OCI-LY1 (cell line): ENCODE measurements at regions not wholly inside any gene's neighbourhood (a gene's known extent, or its start where the extent isn't known, plus 50 kb on each side); places are given as distances from the start of the nearest gene placed in this dataset.
A peak's percentile ranks its signal among the peaks of the same experiment; 100 is the strongest.

Experiments used
- H2AFZ ChIP-seq: fragments of 200-600 bp; sonication (generic), shearing (Covaris generic); 2 replicates; pipeline ENCODE4 v1.6.0; 2014; ENCODE audit warnings: antibody characterized with exemption, mild to moderate bottlenecking, low read length
- H3F3A ChIP-seq: fragments of 200-600 bp; sonication (generic), shearing (Covaris generic); 2 replicates; pipeline ENCODE4 v1.6.0; 2014; ENCODE audit warnings: mild to moderate bottlenecking, antibody characterized with exemption, low read length, moderate library complexity; ENCODE audit not compliant: insufficient read depth
- H3K27ac ChIP-seq: fragments of 200-600 bp; sonication (generic); 2 replicates; pipeline ENCODE4 v1.5.1; 2014; ENCODE audit warnings: low read length, mixed run types, mild to moderate bottlenecking, low read depth; ENCODE audit not compliant: poor library complexity, severe bottlenecking
- H3K27me3 ChIP-seq: fragments of 200-600 bp; sonication (generic); 2 replicates; pipeline ENCODE4 v1.6.0; 2014; ENCODE audit warnings: antibody characterized with exemption, mild to moderate bottlenecking, low read length, moderate library complexity; ENCODE audit not compliant: insufficient read depth
- H3K36me3 ChIP-seq: fragments of 200-600 bp; sonication (generic); 2 replicates; pipeline ENCODE4 v1.6.1; 2014; ENCODE audit warnings: mild to moderate bottlenecking, antibody characterized with exemption, low read length, moderate library complexity, mixed read lengths; ENCODE audit not compliant: insufficient read depth
- H3K4me1 ChIP-seq: fragments of 200-600 bp; sonication (generic); 2 replicates; pipeline ENCODE4 v1.5.1; 2014; ENCODE audit warnings: mild to moderate bottlenecking, low read length, moderate library complexity; ENCODE audit not compliant: insufficient read depth, severe bottlenecking
- H3K4me2 ChIP-seq: fragments of 200-600 bp; sonication (generic), shearing (Covaris generic); 2 replicates; pipeline ENCODE4 v1.6.1; 2014; ENCODE audit warnings: low read length
- H3K4me3 ChIP-seq: fragments of 200-600 bp; sonication (generic); 2 replicates; pipeline ENCODE4 v1.5.1; 2014; ENCODE audit warnings: low read length, low read depth, mild to moderate bottlenecking, mixed read lengths; ENCODE audit not compliant: poor library complexity, severe bottlenecking
- H3K79me2 ChIP-seq: fragments of 200-600 bp; shearing (Covaris generic); 2 replicates; pipeline ENCODE4 v1.6.1; 2016; ENCODE audit warnings: mixed run types, low read length, mixed read lengths; ENCODE audit not compliant: insufficient read depth
- H3K9ac ChIP-seq: fragments of 200-600 bp; sonication (generic), shearing (Covaris generic); 2 replicates; pipeline ENCODE4 v1.6.1; 2014; ENCODE audit warnings: mild to moderate bottlenecking, low read length, mixed read lengths
- H3K9me2 ChIP-seq: fragments of 200-600 bp; sonication (generic), shearing (Covaris generic); 2 replicates; pipeline ENCODE4 v1.6.1; 2014; ENCODE audit warnings: low read depth, mild to moderate bottlenecking, low read length, mixed read lengths
- H3K9me3 ChIP-seq: fragments of 200-600 bp; shearing (Covaris generic); 2 replicates; pipeline ENCODE4 v1.6.1; 2014; ENCODE audit warnings: low read length, mixed read lengths
- H4K20me1 ChIP-seq: fragments of 200-600 bp; sonication (generic), shearing (Covaris generic); 2 replicates; pipeline ENCODE4 v1.6.0; 2016; ENCODE audit warnings: mild to moderate bottlenecking, low read length; ENCODE audit not compliant: insufficient read depth
- CTCF ChIP-seq: fragments of 200-600 bp; sonication (generic), shearing (Covaris generic); IDR thresholded peaks from 2 replicates; pipeline ENCODE4 v1.5.1; 2017; ENCODE audit warnings: mild to moderate bottlenecking, antibody characterized with exemption, low read length, moderate library complexity, mixed read lengths
- EZH2 ChIP-seq: fragments of 200-600 bp; sonication (generic), shearing (Covaris generic); IDR thresholded peaks from 2 replicates; pipeline ENCODE4 v1.8.0; 2017; ENCODE audit warnings: borderline replicate concordance, mixed run types, mild to moderate bottlenecking, antibody characterized with exemption, low read length, moderate library complexity, mixed read lengths

- Histone ChIP-seq H3F3A (no peaks in the 10 kb centered on the region), H3K9ac (no peak overlapping the region), H2AFZ (no peak overlapping the region)
Observed at GRCh38 chr4:187157380-187157958, 433.8 kb upstream of the FAT1 start.

GRCh38 chr4:187158003-187158402 lies 434.3 kb upstream of the FAT1 start:
- no peaks in the 10 kb centered on the region for H3K9me2 ChIP-seq
- no peak for TF ChIP-seq CTCF
- no peak for TF ChIP-seq EZH2
- 0 out of 2 replicates have a peak overlapping the region, but pooled peaks have one; percentile 74 for H2AFZ ChIP-seq

More at GRCh38 chr4:187157380-187157958, 433.8 kb upstream of the FAT1 start:
- no peaks in the 10 kb centered on the region for H3K9me2 ChIP-seq
- no peaks in the 10 kb centered on the region for H3K36me3 ChIP-seq
- H3K27ac ChIP-seq = no peak overlapping the region
- H3K4me1 ChIP-seq = peaks cover 38% of the 10 kb centered on the region
- no peaks in the 10 kb centered on the region for H3K27me3 ChIP-seq
- H3K4me3 ChIP-seq = no peak overlapping the region
- TF ChIP-seq CTCF (no peak), EZH2 (no peak)
- H3K79me2 ChIP-seq = no peaks in the 10 kb centered on the region
- no peak overlapping the region for H3K4me2 ChIP-seq
- no peaks in the 10 kb centered on the region for H4K20me1 ChIP-seq
- no peaks in the 10 kb centered on the region for H3K9me3 ChIP-seq

DNA sequence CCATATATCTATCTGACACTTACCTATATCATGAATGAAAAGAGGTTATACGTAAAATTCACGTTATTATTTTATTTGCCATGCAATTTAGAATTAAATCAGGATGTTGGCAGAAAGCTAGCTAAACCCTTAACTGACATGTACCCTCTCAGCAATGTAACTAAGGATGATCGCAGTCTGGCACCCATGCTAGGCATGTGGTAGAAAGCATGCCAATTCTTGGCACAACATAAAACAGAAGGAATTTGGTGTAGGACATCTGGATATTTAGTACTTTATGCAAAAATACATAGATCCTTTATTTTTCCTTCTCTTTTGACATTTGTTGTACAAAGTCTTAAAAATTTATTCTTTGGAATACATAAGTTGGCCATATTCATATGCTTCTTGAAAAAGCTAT lies 436.8 kb upstream of the FAT1 start:
- Histone ChIP-seq H2AFZ (no peak overlapping the region), H3K27me3 (no peaks in the 10 kb centered on the region), H3K36me3 (no peaks in the 10 kb centered on the region), H3K9me3 (no peaks in the 10 kb centered on the region), H3K9ac (no peak overlapping the region), H3K27ac (no peak overlapping the region), H3F3A (no peaks in the 10 kb centered on the region), H3K4me2 (no peak overlapping the region), H4K20me1 (no peaks in the 10 kb centered on the region), H3K79me2 (no peaks in the 10 kb centered on the region), H3K4me3 (no peak overlapping the region), H3K9me2 (no peaks in the 10 kb centered on the region), H3K4me1 (peaks cover 18% of the 10 kb centered on the region)
- no peak for TF ChIP-seq EZH2

More at GRCh38 chr4:187158003-187158402, 434.3 kb upstream of the FAT1 start:
- Histone ChIP-seq H3K36me3 (no peaks in the 10 kb centered on the region), H3K4me1 (peaks cover 33% of the 10 kb centered on the region), H3K79me2 (no peaks in the 10 kb centered on the region), H3K9ac (no peak overlapping the region), H3K27me3 (no peaks in the 10 kb centered on the region), H3K9me3 (no peaks in the 10 kb centered on the region), H3F3A (no peaks in the 10 kb centered on the region), H3K4me3 (no peak overlapping the region), H3K4me2 (no peak overlapping the region), H4K20me1 (no peaks in the 10 kb centered on the region), H3K27ac (no peak overlapping the region)

GRCh38 chr4:187166886-187167512 lies 443.3 kb upstream of the FAT1 start:
- TF ChIP-seq EZH2 (no peak), CTCF (no peak)
- H3K79me2 ChIP-seq = no peaks in the 10 kb centered on the region
- no peaks in the 10 kb centered on the region for H3K9me3 ChIP-seq
- H3K9me2 ChIP-seq = no peaks in the 10 kb centered on the region
- H2AFZ ChIP-seq = no peak overlapping the region
- H3K4me1 ChIP-seq = peaks cover 45% of the 10 kb centered on the region
- H3K9ac ChIP-seq = no peak overlapping the region
- H3K27ac ChIP-seq = no peak overlapping the region
- H3K4me3 ChIP-seq = no peak overlapping the region
- H3K27me3 ChIP-seq = no peaks in the 10 kb centered on the region
- no peak overlapping the region for H3K4me2 ChIP-seq
- no peaks in the 10 kb centered on the region for H3K36me3 ChIP-seq
- no peaks in the 10 kb centered on the region for H3F3A ChIP-seq
- no peaks in the 10 kb centered on the region for H4K20me1 ChIP-seq
